GM23338 (cell line): ENCODE measurements at regions not wholly inside any gene's neighbourhood (a gene's known extent, or its start where the extent isn't known, plus 50 kb on each side); places are given as distances from the start of the nearest gene placed in this dataset.

Experiments used
- ATAC-seq: fragments of 200-7000 bp; cut with Tn5 transposase; 3 replicates; pipeline ENCODE4 v1.9.1; 2020
- DNase-seq: peaks from one replicate; pipeline ENCODE4 v3.0.0-alpha.2; 2015; ENCODE audit warnings: low spot score
- H2AFZ ChIP-seq: fragments of 200-600 bp; sonication (generic); 2 replicates; pipeline ENCODE4 v1.8.0; 2016; ENCODE audit warnings: antibody characterized with exemption, mild to moderate bottlenecking, moderate library complexity
- H3F3A ChIP-seq: fragments of 200-600 bp; sonication (generic); replicated peaks from 2 replicates; pipeline ENCODE4 v1.8.0; 2017; ENCODE audit warnings: antibody characterized with exemption, mixed run types, low read depth
- H3K27ac ChIP-seq: fragments of 200-600 bp; sonication (generic); 2 replicates; pipeline ENCODE4 v1.6.1; 2016; ENCODE audit warnings: low read depth
- H3K27me3 ChIP-seq: fragments of 200-600 bp; sonication (generic); 2 replicates; pipeline ENCODE4 v1.8.0; 2016; ENCODE audit warnings: mild to moderate bottlenecking, mixed run types, moderate library complexity; ENCODE audit not compliant: insufficient read depth
- H3K36me3 ChIP-seq: fragments of 200-600 bp; sonication (generic); 2 replicates; pipeline ENCODE4 v1.8.0; 2016; ENCODE audit warnings: mild to moderate bottlenecking; ENCODE audit not compliant: insufficient read depth
- H3K4me1 ChIP-seq: fragments of 200-600 bp; sonication (generic); 2 replicates; pipeline ENCODE4 v1.8.0; 2016; ENCODE audit warnings: mild to moderate bottlenecking, moderate library complexity; ENCODE audit not compliant: insufficient read depth
- H3K4me2 ChIP-seq: fragments of 200-600 bp; sonication (generic); 2 replicates; pipeline ENCODE4 v1.7.1; 2017; ENCODE audit warnings: mixed run types
- H3K4me3 ChIP-seq: fragments of 200-600 bp; sonication (generic); 2 replicates; pipeline ENCODE4 v1.6.1; 2016; ENCODE audit warnings: mixed run types
- H3K79me2 ChIP-seq: fragments of 200-600 bp; sonication (generic); replicated peaks from 2 replicates; pipeline ENCODE4 v1.8.0; 2017; ENCODE audit warnings: mild to moderate bottlenecking; ENCODE audit not compliant: insufficient read depth
- H3K9me2 ChIP-seq: fragments of 200-600 bp; sonication (generic); 2 replicates; pipeline ENCODE4 v1.8.0; 2017; ENCODE audit not compliant: insufficient read depth
- H4K20me1 ChIP-seq: fragments of 200-600 bp; sonication (generic); replicated peaks from 2 replicates; pipeline ENCODE4 v1.8.0; 2017; ENCODE audit warnings: mild to moderate bottlenecking; ENCODE audit not compliant: insufficient read depth
- H3K27ac Mint-ChIP-seq: 2 replicates; pipeline ENCODE4 v1.8.0; 2020; ENCODE audit warnings: inconsistent platforms, mild to moderate bottlenecking, moderate library complexity, mixed read lengths
- H3K27me3 Mint-ChIP-seq: 3 replicates; pipeline ENCODE4 v1.8.0; 2022; ENCODE audit warnings: low read depth, mild to moderate bottlenecking, moderate library complexity, mixed read lengths, inconsistent platforms; ENCODE audit not compliant: insufficient read depth, poor library complexity
- H3K36me3 Mint-ChIP-seq: 3 replicates; pipeline ENCODE4 v1.8.0; 2021; ENCODE audit warnings: low read depth, mild to moderate bottlenecking, inconsistent platforms, moderate library complexity, mixed read lengths
- H3K4me1 Mint-ChIP-seq: 3 replicates; pipeline ENCODE4 v1.8.0; 2020; ENCODE audit warnings: mild to moderate bottlenecking, inconsistent platforms, mixed read lengths
- H3K4me3 Mint-ChIP-seq: 3 replicates; pipeline ENCODE4 v1.8.0; 2021; ENCODE audit warnings: moderate library complexity, mild to moderate bottlenecking, inconsistent platforms, mixed read lengths
- H3K9me3 Mint-ChIP-seq: 3 replicates; pipeline ENCODE4 v1.8.0; 2020; ENCODE audit warnings: moderate library complexity, mild to moderate bottlenecking, inconsistent platforms, mixed read lengths
- CREB1 ChIP-seq: fragments of 250-450 bp; sonication (Bioruptor Pico); IDR thresholded peaks from 2 replicates; pipeline ENCODE4 v1.5.0; 2020; ENCODE audit warnings: low read depth, mild to moderate bottlenecking, moderate library complexity
- CTCF ChIP-seq, 2 experiments: fragments of 200-600 bp in 1 of 2; sonication (generic) in 1 of 2; conservative IDR thresholded peaks; 2 replicates each; pipeline versions ENCODE4 v1.5.1 to v1.6.1; 2016 to 2017; ENCODE audit warnings: antibody characterized with exemption in 2 of 2, low read depth in 2 of 2, mild to moderate bottlenecking in 2 of 2, moderate library complexity in 1 of 2
- JUNB ChIP-seq: IDR thresholded peaks from one replicate; pipeline ENCODE4 v1.6.1; 2016; ENCODE audit warnings: antibody characterized with exemption; ENCODE audit not compliant: unreplicated experiment
- NANOG ChIP-seq: IDR thresholded peaks from 2 replicates; pipeline ENCODE4 v1.6.1; 2016; ENCODE audit warnings: antibody characterized with exemption, borderline replicate concordance
- POLR2AphosphoS5 ChIP-seq: IDR thresholded peaks from 2 replicates; pipeline ENCODE4 v1.6.1; 2016; ENCODE audit warnings: antibody characterized with exemption, low read depth
- ZNF114 ChIP-seq: fragments of 250-450 bp; sonication (Bioruptor Pico); IDR thresholded peaks from 2 replicates; pipeline ENCODE4 v1.5.0; 2020; ENCODE audit warnings: mild to moderate bottlenecking, moderate library complexity
- TF ChIP-seq, protein P1 (sequence below): fragments of 250-450 bp; sonication (Bioruptor Pico); IDR thresholded peaks from 2 replicates; pipeline ENCODE4 v1.5.0; 2020; ENCODE audit warnings: mild to moderate bottlenecking, moderate library complexity

GRCh38 chr11:114796954-114797721 lies 118.8 kb downstream of the NXPE2 start (continued):
- TF ChIP-seq, protein P1, sequence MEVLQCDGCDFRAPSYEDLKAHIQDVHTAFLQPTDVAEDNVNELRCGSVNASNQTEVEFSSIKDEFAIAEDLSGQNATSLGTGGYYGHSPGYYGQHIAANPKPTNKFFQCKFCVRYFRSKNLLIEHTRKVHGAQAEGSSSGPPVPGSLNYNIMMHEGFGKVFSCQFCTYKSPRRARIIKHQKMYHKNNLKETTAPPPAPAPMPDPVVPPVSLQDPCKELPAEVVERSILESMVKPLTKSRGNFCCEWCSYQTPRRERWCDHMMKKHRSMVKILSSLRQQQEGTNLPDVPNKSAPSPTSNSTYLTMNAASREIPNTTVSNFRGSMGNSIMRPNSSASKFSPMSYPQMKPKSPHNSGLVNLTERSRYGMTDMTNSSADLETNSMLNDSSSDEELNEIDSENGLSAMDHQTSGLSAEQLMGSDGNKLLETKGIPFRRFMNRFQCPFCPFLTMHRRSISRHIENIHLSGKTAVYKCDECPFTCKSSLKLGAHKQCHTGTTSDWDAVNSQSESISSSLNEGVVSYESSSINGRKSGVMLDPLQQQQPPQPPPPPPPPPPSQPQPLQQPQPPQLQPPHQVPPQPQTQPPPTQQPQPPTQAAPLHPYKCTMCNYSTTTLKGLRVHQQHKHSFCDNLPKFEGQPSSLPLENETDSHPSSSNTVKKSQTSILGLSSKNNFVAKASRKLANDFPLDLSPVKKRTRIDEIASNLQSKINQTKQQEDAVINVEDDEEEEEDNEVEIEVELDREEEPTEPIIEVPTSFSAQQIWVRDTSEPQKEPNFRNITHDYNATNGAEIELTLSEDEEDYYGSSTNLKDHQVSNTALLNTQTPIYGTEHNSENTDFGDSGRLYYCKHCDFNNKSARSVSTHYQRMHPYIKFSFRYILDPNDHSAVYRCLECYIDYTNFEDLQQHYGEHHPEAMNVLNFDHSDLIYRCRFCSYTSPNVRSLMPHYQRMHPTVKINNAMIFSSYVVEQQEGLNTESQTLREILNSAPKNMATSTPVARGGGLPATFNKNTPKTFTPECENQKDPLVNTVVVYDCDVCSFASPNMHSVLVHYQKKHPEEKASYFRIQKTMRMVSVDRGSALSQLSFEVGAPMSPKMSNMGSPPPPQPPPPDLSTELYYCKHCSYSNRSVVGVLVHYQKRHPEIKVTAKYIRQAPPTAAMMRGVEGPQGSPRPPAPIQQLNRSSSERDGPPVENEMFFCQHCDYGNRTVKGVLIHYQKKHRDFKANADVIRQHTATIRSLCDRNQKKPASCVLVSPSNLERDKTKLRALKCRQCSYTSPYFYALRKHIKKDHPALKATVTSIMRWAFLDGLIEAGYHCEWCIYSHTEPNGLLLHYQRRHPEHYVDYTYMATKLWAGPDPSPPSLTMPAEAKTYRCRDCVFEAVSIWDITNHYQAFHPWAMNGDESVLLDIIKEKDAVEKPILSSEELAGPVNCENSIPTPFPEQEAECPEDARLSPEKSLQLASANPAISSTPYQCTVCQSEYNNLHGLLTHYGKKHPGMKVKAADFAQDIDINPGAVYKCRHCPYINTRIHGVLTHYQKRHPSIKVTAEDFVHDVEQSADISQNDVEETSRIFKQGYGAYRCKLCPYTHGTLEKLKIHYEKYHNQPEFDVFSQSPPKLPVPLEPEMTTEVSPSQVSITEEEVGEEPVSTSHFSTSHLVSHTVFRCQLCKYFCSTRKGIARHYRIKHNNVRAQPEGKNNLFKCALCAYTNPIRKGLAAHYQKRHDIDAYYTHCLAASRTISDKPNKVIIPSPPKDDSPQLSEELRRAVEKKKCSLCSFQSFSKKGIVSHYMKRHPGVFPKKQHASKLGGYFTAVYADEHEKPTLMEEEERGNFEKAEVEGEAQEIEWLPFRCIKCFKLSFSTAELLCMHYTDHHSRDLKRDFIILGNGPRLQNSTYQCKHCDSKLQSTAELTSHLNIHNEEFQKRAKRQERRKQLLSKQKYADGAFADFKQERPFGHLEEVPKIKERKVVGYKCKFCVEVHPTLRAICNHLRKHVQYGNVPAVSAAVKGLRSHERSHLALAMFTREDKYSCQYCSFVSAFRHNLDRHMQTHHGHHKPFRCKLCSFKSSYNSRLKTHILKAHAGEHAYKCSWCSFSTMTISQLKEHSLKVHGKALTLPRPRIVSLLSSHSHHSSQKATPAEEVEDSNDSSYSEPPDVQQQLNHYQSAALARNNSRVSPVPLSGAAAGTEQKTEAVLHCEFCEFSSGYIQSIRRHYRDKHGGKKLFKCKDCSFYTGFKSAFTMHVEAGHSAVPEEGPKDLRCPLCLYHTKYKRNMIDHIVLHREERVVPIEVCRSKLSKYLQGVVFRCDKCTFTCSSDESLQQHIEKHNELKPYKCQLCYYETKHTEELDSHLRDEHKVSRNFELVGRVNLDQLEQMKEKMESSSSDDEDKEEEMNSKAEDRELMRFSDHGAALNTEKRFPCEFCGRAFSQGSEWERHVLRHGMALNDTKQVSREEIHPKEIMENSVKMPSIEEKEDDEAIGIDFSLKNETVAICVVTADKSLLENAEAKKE (CRISPR knock-in tag) = no peak
- TF ChIP-seq NANOG (no peak), POLR2AphosphoS5 (no peak), CREB1 (no peak), JUNB (no peak)

DNA sequence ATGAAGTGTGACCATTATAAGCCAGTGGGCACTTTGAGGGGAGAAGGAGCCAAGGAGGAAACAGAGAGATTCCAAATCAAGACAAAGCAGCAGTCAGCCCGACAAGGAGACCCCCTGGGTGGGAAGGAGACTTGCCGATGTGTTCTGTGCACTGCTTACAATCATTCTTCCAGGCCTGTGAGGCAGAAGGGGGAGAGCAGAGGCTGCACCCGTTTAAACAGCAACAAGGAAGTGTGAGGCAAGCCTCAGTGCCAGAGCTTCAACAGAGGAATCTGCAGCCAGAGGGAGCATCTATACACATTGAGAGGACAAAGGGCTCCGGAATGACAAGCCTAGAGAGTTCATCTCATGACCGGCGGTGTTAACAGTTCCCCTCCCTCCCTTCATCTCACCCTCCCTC lies 121.1 kb downstream of the NXPE2 start:
- TF ChIP-seq ZNF114 (CRISPR knock-in tag) = no peak
- peak in 1 of 2 experiments; percentile 43; a peak in 2 of 4 replicates for TF ChIP-seq CTCF (conservative IDR thresholded peaks at IDR 0.05; ENCODE audit: low read depth in 2 of 2)
- TF ChIP-seq, protein P1 (CRISPR knock-in tag) = peak; percentile 51; the same call in 1 of the 2 replicates
- Histone ChIP-seq H3K4me2 (peak overlapping the region; percentile 72), H3K4me3 (peak overlapping the region; percentile 32), H3F3A (no peaks in the 10 kb centered on the region), H3K36me3 (no peaks in the 10 kb centered on the region), H3K9me2 (0 out of 2 replicates have a peak, but pooled peaks cover 2% of the 10 kb centered on the region), H3K27ac (no peak overlapping the region), H3K79me2 (no peaks in the 10 kb centered on the region), H3K27me3 (no peaks in the 10 kb centered on the region), H3K4me1 (peaks cover 12% of the 10 kb centered on the region), H2AFZ (peak overlapping the region; percentile 77), H4K20me1 (no peaks in the 10 kb centered on the region)
- peaks cover 10% of the 10 kb centered on the region for H3K9me3 Mint-ChIP-seq
- H3K4me1 Mint-ChIP-seq = peaks cover 13% of the 10 kb centered on the region
- H3K4me3 Mint-ChIP-seq = peak overlapping the region; percentile 56
- no peak overlapping the region for H3K27ac Mint-ChIP-seq
- H3K36me3 Mint-ChIP-seq = peaks cover 6% of the 10 kb centered on the region; the same call in 1 of the 3 replicates
- peak; percentile 89 for DNase-seq
- peaks cover 5% of the 10 kb centered on the region for H3K27me3 Mint-ChIP-seq
- peak; percentile 99 for ATAC-seq
